RKO (cell line): ENCODE measurements at regions not wholly inside any gene's neighbourhood (a gene's known extent, or its start where the extent isn't known, plus 50 kb on each side); places are given as distances from the start of the nearest gene placed in this dataset.

Experiments
- DNase-seq: peaks from one replicate; pipeline ENCODE4 v3.0.0-alpha.2; 2016; ENCODE audit warnings: low spot score

DNA sequence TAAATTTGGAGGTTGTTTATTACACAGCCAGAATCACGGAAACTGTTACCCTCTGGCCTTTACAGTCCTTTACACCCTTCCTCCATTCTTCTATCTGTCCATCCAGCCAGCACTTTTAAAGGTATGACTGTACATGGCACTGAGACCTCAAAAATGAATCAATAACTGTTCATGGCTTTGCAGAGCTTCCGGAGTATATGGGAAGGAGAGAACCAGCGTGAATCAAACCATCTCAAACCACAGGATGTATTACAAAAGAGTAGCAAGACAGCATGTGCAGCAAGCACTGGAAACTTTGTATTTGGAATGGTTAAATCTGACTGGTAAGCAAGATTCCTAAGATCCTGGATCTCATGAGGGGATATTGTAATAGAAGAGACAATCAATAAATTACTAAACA lies 228.5 kb upstream of the CASK start:
- DNase-seq, result no peak

- DNase-seq, result no peak
Observed at GRCh38 chrX:42149765-42150164, 226.4 kb upstream of the CASK start.

GRCh38 chrX:42149281-42149680 lies 225.9 kb upstream of the CASK start:
- no peak for DNase-seq

GRCh38 chrX:42143866-42144592 lies 220.7 kb upstream of the CASK start:
- DNase-seq, result no peak

GRCh38 chrX:42140320-42140719 lies 217.0 kb upstream of the CASK start:
- DNase-seq, result no peak

DNA sequence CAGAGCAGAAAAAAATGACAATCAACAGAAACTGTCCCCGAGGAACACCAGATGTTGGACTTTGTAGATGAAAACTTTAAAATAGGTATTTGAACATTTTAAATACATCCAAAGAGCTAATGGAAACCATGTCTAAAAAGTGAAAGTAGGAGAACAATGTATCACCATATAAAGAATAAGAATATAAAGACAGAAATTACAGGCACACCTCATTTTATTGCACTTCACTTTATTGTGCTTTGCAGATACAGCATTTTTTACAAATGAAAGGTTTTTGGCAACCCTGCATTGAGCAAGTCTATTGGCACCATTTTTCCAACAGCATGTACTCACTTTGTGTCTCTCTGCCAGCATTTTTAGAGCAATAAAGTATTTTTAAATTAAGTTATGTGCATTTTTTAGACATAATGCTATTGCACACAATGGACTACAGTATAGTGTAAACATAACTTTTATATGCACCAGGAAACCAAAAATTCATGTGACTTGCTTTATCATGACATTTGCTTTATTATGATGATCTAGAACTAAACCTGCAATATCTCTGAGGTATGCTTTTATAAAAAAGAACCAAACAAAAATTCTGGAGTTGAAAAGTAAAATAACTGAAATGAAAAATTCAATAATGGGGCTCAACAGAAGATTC lies 212.4 kb upstream of the CASK start:
- no peak for DNase-seq

GRCh38 chrX:42131856-42132255 lies 208.5 kb upstream of the CASK start:
- no peak for DNase-seq

DNA sequence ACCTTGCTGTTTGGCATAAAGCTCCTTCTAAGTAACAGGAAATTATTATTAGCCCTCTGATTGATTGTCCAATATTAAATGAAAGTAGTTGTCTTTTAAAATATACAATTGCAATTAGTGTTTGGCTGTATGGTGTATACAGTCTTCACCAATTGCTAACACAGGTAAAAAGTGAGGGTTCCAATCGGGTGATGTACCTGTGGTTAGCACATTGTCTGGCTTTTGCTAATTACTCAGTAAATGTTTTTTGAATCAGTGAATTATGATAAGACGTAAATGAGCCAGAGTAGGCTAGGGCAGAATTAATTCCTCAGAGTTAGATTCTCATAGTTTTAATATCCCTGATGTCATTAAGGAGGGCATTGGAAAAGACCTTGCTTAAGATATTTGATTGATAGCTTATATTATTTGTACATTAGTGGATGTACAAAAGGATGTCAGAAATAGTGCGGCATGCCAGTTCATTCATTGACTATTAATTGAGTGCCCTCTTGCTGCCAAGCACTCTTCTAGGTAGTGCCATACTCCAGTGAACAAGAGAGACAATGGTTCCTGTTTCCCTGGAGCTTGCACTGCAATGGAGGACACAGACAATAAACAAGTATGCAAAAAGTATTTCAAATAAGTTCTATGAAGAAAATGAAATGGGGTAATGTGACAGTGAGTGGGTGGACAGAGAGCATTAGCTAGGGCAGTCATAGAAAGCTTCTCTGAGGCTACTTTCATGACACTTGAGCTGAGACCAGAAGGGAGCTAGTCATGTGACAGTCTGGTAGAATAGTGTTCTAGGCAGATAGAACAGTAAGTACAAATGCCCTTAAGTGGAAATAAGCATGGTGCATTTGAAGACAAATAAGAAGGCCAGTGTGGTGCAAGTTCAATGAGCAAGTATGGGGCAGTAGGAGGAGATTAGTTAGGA lies 205.9 kb upstream of the CASK start:
- DNase-seq, result no peak

DNA sequence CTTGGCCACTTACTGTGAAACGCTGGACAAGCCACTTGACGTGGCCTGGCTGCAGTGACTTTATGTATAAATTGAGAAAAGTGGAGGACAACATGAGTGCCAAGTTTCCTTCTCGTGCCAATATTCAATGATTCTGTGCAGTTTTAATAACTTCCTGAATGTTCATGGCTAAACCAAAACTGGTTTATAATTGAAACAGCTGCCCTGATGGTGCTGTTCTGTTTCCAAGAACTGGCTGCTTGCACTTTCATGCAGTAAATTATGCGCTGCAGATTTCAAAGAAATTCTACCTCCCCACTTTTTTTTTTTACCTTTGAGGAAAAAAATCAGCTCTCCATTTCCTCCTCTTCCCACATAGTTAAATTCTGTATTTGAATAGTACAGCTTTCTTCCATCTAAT lies 205.2 kb upstream of the CASK start:
- DNase-seq, result no peak

DNA sequence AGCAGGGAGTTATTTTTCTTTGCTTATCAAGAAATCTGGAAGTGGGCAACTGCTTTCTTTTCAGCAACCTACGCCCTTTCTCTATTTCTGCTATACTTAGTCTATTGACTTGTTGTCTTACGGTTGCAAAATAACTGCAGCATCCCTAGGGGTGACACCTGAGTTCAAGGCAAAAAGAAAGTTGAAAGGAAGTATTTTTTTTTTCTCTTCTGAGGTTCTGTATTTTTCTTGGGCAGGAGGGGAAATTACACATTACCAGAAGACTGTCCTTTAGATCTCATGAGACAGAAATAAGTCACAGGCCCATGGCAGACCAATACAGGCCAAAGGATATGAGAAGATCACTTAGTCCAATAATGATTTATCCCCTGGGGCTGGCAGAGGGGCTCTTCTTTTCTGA lies 204.7 kb upstream of the CASK start:
- no peak for DNase-seq

DNA sequence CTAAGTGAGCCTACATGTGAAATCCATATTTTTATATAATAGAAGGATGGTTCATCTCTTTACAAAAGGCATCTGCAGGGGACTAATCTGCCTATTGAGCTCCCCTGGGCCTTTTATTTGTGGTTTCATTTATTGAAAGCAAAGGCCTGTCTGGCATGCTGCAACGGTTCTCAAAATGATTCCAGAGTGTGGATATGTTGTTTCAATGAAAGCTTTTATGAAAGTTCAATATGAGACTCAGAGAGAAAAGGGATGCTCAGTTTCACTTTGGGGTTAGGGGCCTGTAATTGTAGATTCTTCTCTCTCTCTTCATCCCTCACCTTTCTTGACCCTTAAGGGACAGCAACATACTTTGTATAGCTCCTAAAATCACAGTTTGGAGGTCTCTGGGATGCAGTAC lies 204.2 kb upstream of the CASK start:
- no peak for DNase-seq

GRCh38 chrX:42123369-42123768 lies 200.0 kb upstream of the CASK start:
- DNase-seq, result no peak

GRCh38 chrX:42119076-42119475 lies 195.7 kb upstream of the CASK start:
- DNase-seq, result no peak

DNA sequence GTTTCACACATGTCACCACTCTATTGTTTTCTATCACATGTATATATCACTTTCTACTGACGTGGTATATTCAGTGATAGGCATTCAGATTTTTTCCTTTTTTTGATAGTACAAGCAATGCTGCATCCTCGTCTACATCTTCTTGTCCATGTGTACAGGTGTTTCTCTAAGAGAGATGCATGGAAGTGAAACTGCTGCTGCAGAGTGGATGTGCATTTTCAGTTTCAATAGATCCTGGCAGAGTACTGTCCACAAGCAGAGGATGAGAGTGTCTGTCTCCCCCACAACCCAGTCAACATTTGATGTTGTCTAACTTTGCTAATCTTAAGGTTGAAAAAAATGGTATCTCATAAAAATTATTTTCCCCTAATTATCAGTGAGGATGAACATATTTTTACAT lies 194.0 kb upstream of the CASK start:
- DNase-seq, result no peak

GRCh38 chrX:42109428-42109827 lies 186.1 kb upstream of the CASK start:
- no peak for DNase-seq

- no peak for DNase-seq
Observed at GRCh38 chrX:42107495-42108488, 184.4 kb upstream of the CASK start.

- DNase-seq, result no peak
Observed at GRCh38 chrX:42106556-42106955, 183.2 kb upstream of the CASK start.

DNA sequence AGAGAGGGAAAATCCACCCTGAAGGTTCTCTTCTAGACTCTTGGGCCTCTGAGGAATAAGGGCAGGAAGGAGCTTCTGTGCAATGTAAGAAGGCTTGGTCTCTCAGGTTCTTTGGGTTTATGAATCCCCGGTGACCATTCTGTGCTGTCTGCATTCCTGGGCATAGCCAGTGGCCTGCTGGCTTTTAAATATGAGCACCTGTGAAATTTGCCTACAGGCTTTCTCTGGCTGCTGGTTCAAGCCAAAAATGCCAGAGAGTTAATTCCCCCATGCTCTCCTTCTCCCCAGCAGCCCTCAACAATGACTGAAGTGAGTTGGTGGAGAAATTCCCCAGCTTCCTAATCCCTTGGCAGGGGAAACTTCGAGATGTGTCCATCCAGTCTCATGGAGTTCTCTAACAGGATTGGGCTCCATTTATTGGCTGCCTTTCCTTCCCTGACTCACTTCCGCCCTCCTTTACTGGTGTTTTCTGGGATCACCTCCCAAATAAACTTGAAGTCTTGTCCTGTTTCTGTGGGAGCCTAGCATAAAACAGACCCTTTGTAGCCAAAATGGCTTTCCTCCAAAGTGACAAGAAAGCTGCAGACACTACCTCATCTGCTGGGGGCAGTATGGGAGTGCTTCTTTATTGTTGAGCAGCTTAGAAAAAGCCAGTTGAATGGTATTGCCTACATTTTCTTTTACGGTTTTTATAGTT lies 179.4 kb upstream of the CASK start:
- no peak for DNase-seq

DNA sequence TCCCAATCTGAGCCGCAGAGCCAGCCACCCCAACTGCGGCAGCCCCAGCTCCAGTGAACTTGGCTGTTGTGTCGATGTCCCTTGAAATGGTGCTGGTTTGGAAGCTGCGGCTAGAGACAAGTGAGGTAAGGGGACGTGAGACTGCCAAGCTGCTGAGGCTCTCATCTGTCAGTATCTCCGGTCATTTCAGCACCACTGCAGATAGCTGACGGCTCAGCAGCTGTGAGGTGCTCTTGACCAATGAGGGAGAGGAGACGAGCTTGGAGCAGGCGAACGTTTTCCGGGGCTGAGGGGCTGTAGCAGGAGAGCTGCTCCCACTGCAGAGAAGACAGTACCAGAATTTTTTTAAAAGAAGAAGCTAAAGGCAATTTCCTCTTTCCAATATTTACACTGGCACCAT lies 175.5 kb upstream of the CASK start:
- no peak for DNase-seq

DNA sequence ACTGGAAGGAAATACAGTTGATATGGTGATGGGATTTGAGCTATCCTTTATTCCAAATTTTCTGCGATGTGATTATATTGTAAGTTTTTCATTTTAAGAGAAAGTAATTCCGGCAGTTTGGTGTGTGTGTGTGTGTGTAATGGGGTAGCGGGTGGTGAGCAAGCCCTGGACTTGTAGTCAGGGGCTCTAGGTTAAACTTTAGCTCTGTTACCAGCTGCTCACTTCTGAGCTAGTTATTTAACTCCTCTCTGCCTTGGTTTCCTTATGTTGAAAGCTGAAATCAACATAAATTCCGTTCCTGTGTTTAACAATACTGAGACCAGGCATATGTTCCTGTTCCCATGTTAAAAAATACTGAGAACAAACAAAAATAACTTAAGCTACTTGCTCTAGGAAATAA lies 174.1 kb upstream of the CASK start:
- no peak for DNase-seq

- peak; percentile 33 for DNase-seq
Observed at GRCh38 chrX:42096265-42096920, 173.0 kb upstream of the CASK start.
